ENCODE measurements at regions not wholly inside any gene's neighbourhood (a gene's known extent, or its start where the extent isn't known, plus 50 kb on each side); places are given as distances from the start of the nearest gene placed in this dataset.

DNA sequence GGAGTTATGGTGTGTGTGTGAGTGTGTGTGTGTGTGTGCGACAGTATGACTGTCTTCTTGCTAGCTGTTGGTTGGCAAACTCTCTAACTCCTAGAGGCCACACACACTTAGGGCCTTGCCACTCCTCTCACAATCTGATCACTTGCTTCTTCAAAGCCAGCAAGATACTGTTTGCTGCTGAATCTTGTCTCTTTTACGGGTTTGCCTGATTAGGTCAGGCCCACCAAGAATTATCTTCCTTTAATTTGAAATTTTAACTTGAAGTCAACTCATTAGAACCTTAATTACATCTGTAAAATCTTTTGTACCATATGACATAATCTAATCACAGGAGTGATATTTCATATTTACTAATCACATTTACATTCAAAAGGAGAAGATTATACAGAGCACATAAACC is 359.2 kb upstream of the SGCG start:
- TF ChIP-seq ZFX (IDR thresholded peaks at IDR 0.05; ENCODE audit: borderline replicate concordance), result no peak
- TF ChIP-seq CTCF (IDR thresholded peaks at IDR 0.05), result no peak
- H3K27ac ChIP-seq, result no peak overlapping the region

DNA sequence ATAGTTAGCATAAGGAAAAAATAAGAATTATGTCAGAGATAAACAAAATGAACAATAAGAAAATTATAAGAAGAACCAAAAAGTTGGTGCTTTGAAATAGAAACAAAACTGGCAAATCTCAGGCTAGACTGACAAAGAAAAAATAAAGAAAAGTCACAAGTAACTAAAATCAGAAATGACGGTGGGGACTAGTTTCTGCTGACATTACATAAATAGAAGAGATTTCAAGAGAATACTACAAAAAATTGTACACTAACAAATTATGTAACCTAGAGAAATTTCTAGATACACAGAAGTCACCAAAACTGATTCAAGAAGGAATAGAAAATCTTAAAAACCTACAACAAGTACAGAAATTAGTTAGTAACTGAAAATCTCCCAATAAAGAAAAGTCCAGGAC is 355.6 kb upstream of the SGCG start:
- H3K27ac ChIP-seq, result no peak overlapping the region
- TF ChIP-seq CTCF (IDR thresholded peaks at IDR 0.05), result no peak
- TF ChIP-seq ZFX (IDR thresholded peaks at IDR 0.05; ENCODE audit: borderline replicate concordance), result no peak

- no peak for TF ChIP-seq ZFX (IDR thresholded peaks at IDR 0.05; ENCODE audit: borderline replicate concordance)
- H3K27ac ChIP-seq, result no peak overlapping the region
Measured at GRCh38 chr13:22828081-22828480, 352.7 kb upstream of the SGCG start.

- no peak for TF ChIP-seq CTCF (IDR thresholded peaks at IDR 0.05)
- no peak for TF ChIP-seq ZFX (IDR thresholded peaks at IDR 0.05; ENCODE audit: borderline replicate concordance)
- no peak overlapping the region for H3K27ac ChIP-seq
Measured at GRCh38 chr13:22836475-22836874, 344.3 kb upstream of the SGCG start.

DNA sequence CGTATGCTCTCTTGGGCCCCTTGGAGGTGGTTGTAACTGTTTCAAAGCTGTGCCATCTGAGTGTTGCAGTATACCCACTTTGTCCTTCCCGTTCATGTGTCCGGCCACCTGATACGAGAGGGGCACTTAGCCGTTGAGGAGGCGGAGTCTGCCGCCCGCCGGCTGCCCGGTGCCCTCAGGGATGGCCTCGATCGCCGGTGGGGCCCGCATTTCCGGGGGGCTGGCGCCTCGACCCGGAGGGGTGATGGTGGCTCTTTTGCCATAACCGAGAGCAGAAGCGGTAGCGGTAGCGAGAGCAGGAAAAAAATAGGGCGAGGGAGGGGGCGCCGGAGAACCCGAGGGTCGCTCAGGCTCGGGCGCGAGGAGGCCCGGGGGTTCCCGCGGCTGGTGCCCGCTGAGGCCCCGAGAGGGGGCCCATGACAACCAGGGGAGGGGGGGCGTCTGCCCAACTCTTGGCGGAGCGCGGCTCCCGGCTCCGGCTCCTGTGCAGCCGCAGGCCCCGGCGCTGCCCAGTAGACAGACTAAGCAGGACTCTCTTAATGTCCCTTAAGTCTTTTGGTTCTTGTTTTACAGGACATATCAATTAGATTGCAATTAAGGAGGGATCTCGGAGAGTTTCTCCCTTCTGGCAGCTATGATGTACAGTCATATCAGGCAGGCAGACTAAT is 342.7 kb upstream of the SGCG start:
- no peak overlapping the region for H3K27ac ChIP-seq
- no peak for TF ChIP-seq ZFX (IDR thresholded peaks at IDR 0.05; ENCODE audit: borderline replicate concordance)
- TF ChIP-seq CTCF (IDR thresholded peaks at IDR 0.05), result no peak

DNA sequence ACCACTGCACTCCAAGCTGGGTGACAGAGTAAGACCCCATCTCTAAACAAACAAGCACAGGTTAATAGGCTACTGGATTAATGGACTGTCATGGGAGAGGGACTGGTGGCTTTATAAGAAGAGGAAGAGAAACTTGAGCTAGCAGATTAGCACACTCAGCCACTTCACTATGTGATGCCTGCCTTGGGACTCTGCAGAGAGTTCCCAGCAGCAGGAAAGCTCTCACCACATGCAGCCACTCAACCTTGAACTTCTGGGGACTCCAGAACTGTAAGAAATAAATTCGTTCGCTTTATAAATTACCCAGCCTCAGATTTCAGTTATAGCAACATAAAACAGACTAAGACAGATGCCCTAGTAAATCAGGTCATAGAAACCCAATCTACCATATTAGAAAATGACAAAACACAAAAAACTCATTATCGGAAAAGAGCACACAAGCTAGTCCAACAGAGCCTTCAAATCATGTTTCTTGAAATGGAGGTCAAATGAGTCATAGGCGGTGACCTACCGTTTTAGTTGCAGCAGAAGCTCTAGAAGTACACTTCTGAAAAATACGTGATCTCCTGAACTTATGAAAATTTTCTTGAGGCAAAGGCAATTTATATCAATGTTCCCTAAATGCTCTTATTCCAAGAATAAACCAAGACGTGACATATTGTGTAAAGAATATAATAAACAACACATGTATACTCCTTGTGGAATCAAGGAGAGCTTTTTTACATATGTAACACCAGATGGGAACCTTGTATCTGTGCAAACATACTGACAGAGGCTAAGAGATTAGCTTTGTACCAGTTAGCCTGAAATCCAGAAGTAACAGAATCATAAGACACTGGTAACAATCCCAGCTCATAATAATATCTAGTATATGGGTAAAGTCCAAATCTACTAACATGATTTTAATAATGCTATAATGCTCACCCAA is 340.9 kb upstream of the SGCG start:
- TF ChIP-seq CTCF (IDR thresholded peaks at IDR 0.05), result no peak
- TF ChIP-seq ZFX (IDR thresholded peaks at IDR 0.05; ENCODE audit: borderline replicate concordance), result no peak
- no peak overlapping the region for H3K27ac ChIP-seq

- no peak overlapping the region for H3K27ac ChIP-seq
- TF ChIP-seq CTCF (IDR thresholded peaks at IDR 0.05) (no peak), ZFX (IDR thresholded peaks at IDR 0.05; ENCODE audit: borderline replicate concordance) (no peak)
Measured at GRCh38 chr13:22846551-22846950, 334.2 kb upstream of the SGCG start.

Data from 22Rv1 (cell line).